ENCODE measurements at regions not wholly inside any gene's neighbourhood (a gene's known extent, or its start where the extent isn't known, plus 50 kb on each side); places are given as distances from the start of the nearest gene placed in this dataset.
"Not testable (repeated sequence)": the region's sequence is repeated elsewhere in the genome, so short reads cannot be mapped to it uniquely, and the experiment has no call there.

GRCh38 chr6:80442366-80442765 is 335.9 kb downstream of the BCKDHB start:
- no peak for DNase-seq (ENCODE audit: extremely low read depth in 1 of 11, low read depth in 9 of 11, low spot score in 4 of 11)

GRCh38 chr6:80441131-80441530 is 334.7 kb downstream of the BCKDHB start:
- DNase-seq (ENCODE audit: extremely low read depth in 1 of 11, low read depth in 9 of 11, low spot score in 4 of 11): no peak

- DNase-seq (ENCODE audit: extremely low read depth in 1 of 11, low read depth in 9 of 11, low spot score in 4 of 11): no peak
These were observed 334.1 kb downstream of the BCKDHB start for GRCh38 chr6:80440496-80441115.

- no peak for DNase-seq (ENCODE audit: extremely low read depth in 1 of 11, low read depth in 9 of 11, low spot score in 4 of 11)
These were observed 333.4 kb downstream of the BCKDHB start for GRCh38 chr6:80439721-80440470.

- DNase-seq (ENCODE audit: extremely low read depth in 1 of 11, low read depth in 9 of 11, low spot score in 4 of 11): no peak
These were observed 332.3 kb downstream of the BCKDHB start for GRCh38 chr6:80438772-80439171.

- no peak for DNase-seq (ENCODE audit: extremely low read depth in 1 of 11, low read depth in 9 of 11, low spot score in 4 of 11)
These were observed 331.3 kb downstream of the BCKDHB start for GRCh38 chr6:80437801-80438200.

DNA sequence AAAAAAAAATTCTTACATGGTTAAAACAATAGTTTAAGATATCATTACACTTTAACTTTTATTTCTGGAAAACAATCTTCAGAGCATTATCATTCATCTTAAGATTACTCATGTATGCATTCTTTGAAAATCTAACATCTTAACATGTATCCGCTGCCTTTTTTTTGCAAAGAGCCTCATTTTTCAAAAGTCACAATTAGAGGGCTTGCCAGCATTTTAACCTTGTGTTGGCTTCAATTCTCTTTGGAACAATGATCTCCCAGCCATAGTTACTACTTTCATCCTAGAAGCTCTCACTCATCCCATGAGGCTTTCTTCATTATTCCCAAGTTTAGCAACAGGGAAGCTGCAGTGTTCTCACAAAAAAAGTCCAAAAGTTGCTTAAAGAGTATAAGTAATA is 330.8 kb downstream of the BCKDHB start:
- DNase-seq (ENCODE audit: extremely low read depth in 1 of 11, low read depth in 9 of 11, low spot score in 4 of 11): no peak

GRCh38 chr6:80436663-80437062 is 330.2 kb downstream of the BCKDHB start:
- no peak for DNase-seq (ENCODE audit: extremely low read depth in 1 of 11, low read depth in 9 of 11, low spot score in 4 of 11)

DNA sequence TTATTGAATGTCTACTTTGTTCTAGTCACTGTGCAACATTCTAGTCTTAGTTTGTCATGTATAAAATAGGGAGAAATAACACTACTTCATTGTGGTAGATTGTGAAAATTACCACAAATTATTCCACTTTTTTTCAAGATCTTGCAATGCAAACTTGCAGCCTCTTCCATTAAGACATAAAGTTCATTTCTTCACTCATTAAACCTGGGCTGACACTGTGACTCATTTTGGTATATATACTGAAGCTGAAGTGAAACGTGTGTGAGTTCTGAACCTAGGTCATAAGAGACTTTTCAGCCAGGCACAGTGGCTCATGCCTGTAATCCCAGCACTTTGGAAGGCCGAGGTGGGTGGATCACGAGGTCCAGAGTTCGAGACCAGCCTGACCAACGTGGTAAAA is 329.0 kb downstream of the BCKDHB start:
- no peak for DNase-seq (ENCODE audit: extremely low read depth in 1 of 11, low read depth in 9 of 11, low spot score in 4 of 11)

- no peak for DNase-seq (ENCODE audit: extremely low read depth in 1 of 11, low read depth in 9 of 11, low spot score in 4 of 11)
These were observed 328.4 kb downstream of the BCKDHB start for GRCh38 chr6:80434691-80435350.

GRCh38 chr6:80433673-80434025 is 327.2 kb downstream of the BCKDHB start:
- DNase-seq (ENCODE audit: extremely low read depth in 1 of 11, low read depth in 9 of 11, low spot score in 4 of 11): no peak

- no peak for DNase-seq (ENCODE audit: extremely low read depth in 1 of 11, low read depth in 9 of 11, low spot score in 4 of 11)
These were observed 326.7 kb downstream of the BCKDHB start for GRCh38 chr6:80433010-80433672.

GRCh38 chr6:80425089-80425823 is 318.8 kb downstream of the BCKDHB start:
- no peak for DNase-seq (ENCODE audit: extremely low read depth in 1 of 11, low read depth in 9 of 11, low spot score in 4 of 11)

- no peak for DNase-seq (ENCODE audit: extremely low read depth in 1 of 11, low read depth in 9 of 11, low spot score in 4 of 11)
These were observed 305.0 kb downstream of the BCKDHB start for GRCh38 chr6:80411486-80411885.

- not testable (repeated sequence) for DNase-seq (ENCODE audit: extremely low read depth in 1 of 11, low read depth in 9 of 11, low spot score in 4 of 11)
These were observed 301.5 kb downstream of the BCKDHB start for GRCh38 chr6:80407976-80408375.

GRCh38 chr6:80404889-80405288 is 298.4 kb downstream of the BCKDHB start:
- DNase-seq (ENCODE audit: extremely low read depth in 1 of 11, low read depth in 9 of 11, low spot score in 4 of 11): no peak

DNA sequence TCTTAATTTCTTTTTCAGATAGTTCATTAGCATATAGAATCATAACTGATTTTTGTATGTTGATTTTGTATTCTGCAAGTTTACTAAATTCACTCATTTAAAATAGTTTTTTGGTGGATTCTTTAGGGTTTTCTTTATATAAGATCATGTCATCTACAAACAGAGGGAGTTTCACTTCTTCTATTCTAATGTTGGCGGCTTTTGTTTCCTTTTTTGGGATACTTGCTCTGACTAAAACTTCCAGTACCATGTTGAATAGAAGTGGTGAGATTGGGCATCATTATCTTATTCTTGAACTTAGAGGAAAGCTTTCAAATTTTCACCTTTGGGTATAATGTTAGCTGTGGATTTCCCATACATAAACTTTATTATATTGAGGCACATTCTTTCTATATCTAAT is 296.9 kb downstream of the BCKDHB start:
- DNase-seq (ENCODE audit: extremely low read depth in 1 of 11, low read depth in 9 of 11, low spot score in 4 of 11): no peak

DNA sequence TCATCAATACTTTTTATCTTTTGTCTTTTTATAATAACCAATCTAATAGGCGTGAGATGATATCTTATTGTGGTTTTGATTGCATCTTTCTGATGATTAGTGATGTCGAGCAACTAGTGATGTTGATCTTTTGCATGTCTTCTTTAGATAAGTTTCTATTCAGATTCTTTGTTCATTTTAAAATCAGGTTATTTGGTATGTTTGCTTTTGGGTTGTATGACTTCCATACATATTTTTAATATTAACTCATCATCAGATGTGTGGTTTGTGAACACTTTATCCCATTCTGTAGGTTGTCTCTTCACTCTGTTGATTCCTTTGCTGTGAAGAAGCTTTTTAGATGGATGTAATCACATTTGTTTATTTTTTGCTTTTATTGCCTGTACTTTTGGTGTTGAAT is 295.8 kb downstream of the BCKDHB start:
- DNase-seq (ENCODE audit: extremely low read depth in 1 of 11, low read depth in 9 of 11, low spot score in 4 of 11): no peak
